Mucosa of descending colon (tissue), 3 donors: ENCODE measurements at regions not wholly inside any gene's neighbourhood (a gene's known extent, or its start where the extent isn't known, plus 50 kb on each side); places are given as distances from the start of the nearest gene placed in this dataset.

ENCODE experiments used
- ATAC-seq: fragments of 200-7000 bp; cut with Tn5 transposase; one replicate; pipeline ENCODE4 v1.9.1; 2020; ENCODE audit warnings: mild to moderate bottlenecking, moderate library complexity
- DNase-seq, 3 donors: peaks; one replicate each; pipeline ENCODE4 v3.0.0-alpha.2; 2020
- H3K36me3 ChIP-seq: fragments of 200-600 bp; one replicate; pipeline ENCODE4 v1.8.0; 2021; ENCODE audit warnings: low read depth, mild to moderate bottlenecking
- H3K4me1 ChIP-seq: fragments of 200-600 bp; one replicate; pipeline ENCODE4 v1.8.0; 2021; ENCODE audit warnings: low read depth, mild to moderate bottlenecking
- H3K4me3 ChIP-seq: fragments of 200-600 bp; one replicate; pipeline ENCODE4 v1.8.0; 2021; ENCODE audit warnings: mild to moderate bottlenecking
- H3K9me3 ChIP-seq: fragments of 200-600 bp; one replicate; pipeline ENCODE4 v1.8.0; 2021; ENCODE audit warnings: mild to moderate bottlenecking
- intact Hi-C, 2 donors: fragments of 100-400 bp; cut with DNase I in 1 of 2; cut with micrococcal nuclease in 1 of 2; formaldehyde crosslinking; loops; one replicate each; pipeline versions ENCODE4 v1.11.0 to v1.11.1; 2022; cut with DNase I, micrococcal nuclease
- TF ChIP-seq, protein P1 (sequence below): fragments of 200-600 bp; IDR thresholded peaks from one replicate; pipeline ENCODE4 v1.8.0; 2022; ENCODE audit warnings: antibody characterized with exemption, mild to moderate bottlenecking
- donor health status: DM: no; HTN: no; CAD: no; lungs with moderate emphysema.
- donor health status: DM: no; HTN: no; CAD: no.
- donor health status: DM: no; HTN: yes; CAD: no.

- H3K4me1 ChIP-seq: peaks cover 21% of the 10 kb centered on the region
- peak in 1 of 3 donors; percentile 41 for DNase-seq
These were observed 103.1 kb downstream of the QRSL1 start for GRCh38 chr6:106732376-106732940.

GRCh38 chr6:106731843-106732160 lies 102.4 kb downstream of the QRSL1 start:
- DNase-seq (no peak), ATAC-seq (no peak)
- no peak overlapping the region for H3K4me3 ChIP-seq
- peaks cover 21% of the 10 kb centered on the region for H3K4me1 ChIP-seq
- TF ChIP-seq, protein P1, sequence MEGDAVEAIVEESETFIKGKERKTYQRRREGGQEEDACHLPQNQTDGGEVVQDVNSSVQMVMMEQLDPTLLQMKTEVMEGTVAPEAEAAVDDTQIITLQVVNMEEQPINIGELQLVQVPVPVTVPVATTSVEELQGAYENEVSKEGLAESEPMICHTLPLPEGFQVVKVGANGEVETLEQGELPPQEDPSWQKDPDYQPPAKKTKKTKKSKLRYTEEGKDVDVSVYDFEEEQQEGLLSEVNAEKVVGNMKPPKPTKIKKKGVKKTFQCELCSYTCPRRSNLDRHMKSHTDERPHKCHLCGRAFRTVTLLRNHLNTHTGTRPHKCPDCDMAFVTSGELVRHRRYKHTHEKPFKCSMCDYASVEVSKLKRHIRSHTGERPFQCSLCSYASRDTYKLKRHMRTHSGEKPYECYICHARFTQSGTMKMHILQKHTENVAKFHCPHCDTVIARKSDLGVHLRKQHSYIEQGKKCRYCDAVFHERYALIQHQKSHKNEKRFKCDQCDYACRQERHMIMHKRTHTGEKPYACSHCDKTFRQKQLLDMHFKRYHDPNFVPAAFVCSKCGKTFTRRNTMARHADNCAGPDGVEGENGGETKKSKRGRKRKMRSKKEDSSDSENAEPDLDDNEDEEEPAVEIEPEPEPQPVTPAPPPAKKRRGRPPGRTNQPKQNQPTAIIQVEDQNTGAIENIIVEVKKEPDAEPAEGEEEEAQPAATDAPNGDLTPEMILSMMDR: no peak
- intact Hi-C loops: no loop called here
- H3K9me3 ChIP-seq: peaks cover 9% of the 10 kb centered on the region
- no peaks in the 10 kb centered on the region for H3K36me3 ChIP-seq

More at GRCh38 chr6:106732376-106732940, 103.1 kb downstream of the QRSL1 start:
- Histone ChIP-seq H3K36me3 (no peaks in the 10 kb centered on the region), H3K4me3 (no peak overlapping the region), H3K9me3 (peaks cover 9% of the 10 kb centered on the region)
- intact Hi-C loops: no loop called here
- TF ChIP-seq, protein P1: no peak
- peak; percentile 13 for ATAC-seq

- intact Hi-C loops: no loop called here
- H3K36me3 ChIP-seq: no peaks in the 10 kb centered on the region
These were observed 101.9 kb downstream of the QRSL1 start for GRCh38 chr6:106731144-106731842.

DNA sequence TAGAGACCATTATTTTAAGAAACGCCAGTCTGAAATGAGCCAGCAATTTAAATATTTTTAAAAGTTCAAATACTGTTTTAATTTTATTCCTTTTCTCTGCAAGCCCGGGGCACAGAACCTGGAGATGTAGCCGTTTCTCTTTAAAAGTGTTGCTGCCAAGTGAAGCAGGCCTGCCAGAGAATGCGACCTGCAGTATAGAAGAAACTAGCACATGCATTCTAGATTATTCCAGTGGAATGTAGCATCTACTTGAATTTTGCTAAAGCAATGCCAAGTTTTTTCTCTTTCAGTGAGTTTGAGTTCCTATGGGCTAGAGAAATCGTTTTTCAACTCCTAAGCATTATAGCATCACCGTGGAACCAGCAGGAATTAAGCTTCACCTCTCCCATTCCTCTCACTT lies 101.3 kb downstream of the QRSL1 start:
- H3K4me1 ChIP-seq: peaks cover 21% of the 10 kb centered on the region
- TF ChIP-seq, protein P1: no peak
- no peaks in the 10 kb centered on the region for H3K36me3 ChIP-seq
- H3K4me3 ChIP-seq: no peak overlapping the region
- DNase-seq (no peak), ATAC-seq (no peak)
- H3K9me3 ChIP-seq: peaks cover 4% of the 10 kb centered on the region
- intact Hi-C loops: no loop called here

More at GRCh38 chr6:106731144-106731842, 101.9 kb downstream of the QRSL1 start:
- TF ChIP-seq, protein P1: no peak
- peak; percentile 68 to 83 (median 74) for DNase-seq
- Histone ChIP-seq H3K9me3 (peaks cover 9% of the 10 kb centered on the region), H3K4me3 (no peak overlapping the region), H3K4me1 (peaks cover 21% of the 10 kb centered on the region)
- peak; percentile 79 for ATAC-seq

DNA sequence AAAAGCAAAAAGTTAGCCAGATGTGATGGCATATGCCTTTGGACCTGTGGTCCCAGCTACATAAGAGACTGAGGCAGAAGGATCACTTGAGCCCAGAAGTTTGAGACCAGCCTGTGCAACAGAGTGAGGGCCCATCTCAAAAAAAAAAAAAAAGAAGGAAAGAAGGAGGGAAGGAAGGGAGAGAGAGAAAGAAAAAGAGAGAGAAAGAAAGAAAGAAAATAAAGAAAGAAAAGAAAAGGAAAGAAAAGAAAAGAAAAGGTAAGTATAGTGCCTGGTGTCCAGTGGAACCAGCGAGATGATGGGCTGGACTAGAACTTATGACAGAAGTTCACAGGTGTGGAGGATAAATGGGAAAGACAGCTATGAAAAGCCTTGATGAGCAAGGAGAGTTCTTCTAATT lies 100.9 kb downstream of the QRSL1 start:
- DNase-seq (no peak), ATAC-seq (no peak)
- TF ChIP-seq, protein P1: no peak
- Histone ChIP-seq H3K9me3 (no peaks in the 10 kb centered on the region), H3K36me3 (no peaks in the 10 kb centered on the region), H3K4me3 (no peak overlapping the region), H3K4me1 (peaks cover 21% of the 10 kb centered on the region)
- intact Hi-C loops: no loop called here
